Inflammatory macrophage (primary cell): ENCODE measurements at regions not wholly inside any gene's neighbourhood (a gene's known extent, or its start where the extent isn't known, plus 50 kb on each side); places are given as distances from the start of the nearest gene placed in this dataset.

Source experiments
- DNase-seq, 2 donors: peaks; one replicate each; pipeline ENCODE4 v3.0.0-alpha.2; 2020 to 2022

- no peak for DNase-seq
Observed at GRCh38 chr22:49034836-49035817, 792.5 kb downstream of the BRD1 start.

GRCh38 chr22:49033616-49034015, 794.1 kb downstream of the BRD1 start:
- DNase-seq, result no peak

- no peak for DNase-seq
Observed at GRCh38 chr22:49032821-49033220, 794.9 kb downstream of the BRD1 start.

GRCh38 chr22:49031746-49032330, 795.8 kb downstream of the BRD1 start:
- no peak for DNase-seq

- DNase-seq, result no peak
Observed at GRCh38 chr22:49028111-49028510, 799.6 kb downstream of the BRD1 start.

GRCh38 chr22:49027368-49027670, 800.4 kb downstream of the BRD1 start:
- no peak for DNase-seq

- no peak for DNase-seq
Observed at GRCh38 chr22:49026494-49027367, 800.9 kb downstream of the BRD1 start.

- no peak for DNase-seq
Observed at GRCh38 chr22:49025791-49026493, 801.7 kb downstream of the BRD1 start.

GRCh38 chr22:49024775-49025440, 802.8 kb downstream of the BRD1 start:
- DNase-seq, result no peak

- DNase-seq, result no peak
Observed at GRCh38 chr22:49023879-49024774, 803.5 kb downstream of the BRD1 start.

GRCh38 chr22:49023161-49023878, 804.4 kb downstream of the BRD1 start:
- no peak for DNase-seq

GRCh38 chr22:49022816-49023160, 804.9 kb downstream of the BRD1 start:
- no peak for DNase-seq

- DNase-seq, result no peak
Observed at GRCh38 chr22:49021926-49022815, 805.5 kb downstream of the BRD1 start.

GRCh38 chr22:49021131-49021925, 806.3 kb downstream of the BRD1 start:
- DNase-seq, result no peak

- no peak for DNase-seq
Observed at GRCh38 chr22:49019737-49020713, 807.6 kb downstream of the BRD1 start.

GRCh38 chr22:49018601-49019000, 809.1 kb downstream of the BRD1 start:
- DNase-seq, result no peak
